HCT116 (cell line): ENCODE measurements at regions not wholly inside any gene's neighbourhood (a gene's known extent, or its start where the extent isn't known, plus 50 kb on each side); places are given as distances from the start of the nearest gene placed in this dataset.

Experiments used
- ATAC-seq: fragments of 200-7000 bp; cut with Tn5 transposase; 2 replicates; pipeline ENCODE4 v1.9.1; 2020; ENCODE audit warnings: mild to moderate bottlenecking, moderate library complexity
- BruUV-seq: library from RNA; stranded (reverse); fragments of 400-500 nt; replicated peaks from 2 replicates; lab custom pipeline; 2021; lab: Mats Ljungman, UMichigan
- CTCF ChIA-PET: fragments of 300-600 bp; sonication (Branson Sonifier 250); formaldehyde crosslinking; loops from one replicate; lab custom pipeline; 2021; ENCODE audit warnings: antibody characterized with exemption; lab: Charles Lee
- POLR2A ChIA-PET: fragments of 300-600, 350-600 bp; sonication (Branson Sonifier 250); formaldehyde crosslinking; loops from one replicate; lab custom pipeline; 2021; ENCODE audit warnings: antibody characterized with exemption; lab: Charles Lee
- RAD21 ChIA-PET, 2 experiments: fragments of 300-600 bp; sonication (Branson Sonifier 250); formaldehyde crosslinking; loops; one replicate each; lab custom pipeline; 2023; ENCODE audit warnings: low total read pairs in 2 of 2; ENCODE audit not compliant: uncharacterized antibody in 2 of 2, unreplicated experiment in 2 of 2, low non-redundant PET in 1 of 2; lab: Charles Lee
- DNase-seq: peaks from one replicate; pipeline ENCODE4 v3.0.0-alpha.2; 2010; ENCODE audit warnings: low read depth, low spot score
- H2AFZ ChIP-seq: fragments of 200-600 bp; shearing (Covaris generic), sonication (generic); 2 replicates; pipeline ENCODE4 v1.6.1; 2017; ENCODE audit warnings: low read depth, mixed run types, mixed read lengths, antibody characterized with exemption, low read length; ENCODE audit not compliant: poor library complexity, severe bottlenecking
- H3K27ac ChIP-seq: 2 replicates; pipeline ENCODE4 v1.5.1; 2012; ENCODE audit warnings: low read depth, low read length
- H3K27me3 ChIP-seq: fragments of 200-600 bp; sonication (generic); 2 replicates; pipeline ENCODE4 v1.6.1; 2016; ENCODE audit warnings: mixed run types, low read length, mixed read lengths; ENCODE audit not compliant: insufficient read depth
- H3K36me3 ChIP-seq, 2 experiments: fragments of 200-500 bp in 1 of 2; fragments of 200-600 bp in 1 of 2; sonication (Bioruptor generic) in 1 of 2; sonication (generic) in 1 of 2; 2 replicates each; pipeline versions ENCODE4 v1.5.1 to v1.6.1; 2014 to 2016; ENCODE audit warnings: low read length in 2 of 2, inconsistent platforms in 1 of 2, mixed read lengths in 1 of 2, mixed run types in 1 of 2; ENCODE audit not compliant: insufficient read depth in 2 of 2, control insufficient read depth in 1 of 2
- H3K4me1 ChIP-seq, 2 experiments: fragments of 200-600 bp in 1 of 2; sonication (generic) in 1 of 2; 2 replicates each; pipeline versions ENCODE4 v1.5.1 to v1.6.1; 2012 to 2017; ENCODE audit warnings: low read length in 2 of 2, inconsistent platforms in 1 of 2, mild to moderate bottlenecking in 1 of 2, mixed read lengths in 1 of 2, mixed run types in 1 of 2, moderate library complexity in 1 of 2; ENCODE audit not compliant: insufficient read depth in 2 of 2, control insufficient read depth in 1 of 2
- H3K4me2 ChIP-seq: fragments of 200-600 bp; sonication (generic); 2 replicates; pipeline ENCODE4 v1.6.1; 2017; ENCODE audit warnings: mixed run types, low read length, mixed read lengths
- H3K4me3 ChIP-seq, 2 experiments: fragments of 200-600 bp in 1 of 2; sonication (generic) in 1 of 2; replicated peaks in 1 of 2; 2 replicates each; pipeline ENCODE4 v1.5.1; 2011 to 2016; ENCODE audit warnings: low read length in 2 of 2, control low read depth in 1 of 2, low read depth in 1 of 2, mild to moderate bottlenecking in 1 of 2, mixed read lengths in 1 of 2, mixed run types in 1 of 2
- H3K79me2 ChIP-seq: fragments of 200-600 bp; sonication (generic); 2 replicates; pipeline ENCODE4 v1.6.1; 2017; ENCODE audit warnings: mild to moderate bottlenecking, mixed run types, low read length, moderate library complexity, mixed read lengths; ENCODE audit not compliant: insufficient read depth
- H3K9ac ChIP-seq: fragments of 200-600 bp; sonication (generic); 2 replicates; pipeline ENCODE4 v1.6.1; 2016; ENCODE audit warnings: low read length, mixed read lengths
- H3K9me2 ChIP-seq: fragments of 200-600 bp; sonication (generic), shearing (Covaris generic); 2 replicates; pipeline ENCODE4 v1.6.1; 2017; ENCODE audit warnings: mixed run types, mild to moderate bottlenecking, moderate library complexity; ENCODE audit not compliant: insufficient read depth
- H3K9me3 ChIP-seq, 2 experiments: fragments of 200-500 bp in 1 of 2; fragments of 200-600 bp in 1 of 2; sonication (Bioruptor generic) in 1 of 2; sonication (generic) in 1 of 2; 2 replicates each; pipeline ENCODE4 v1.6.1; 2014 to 2017; ENCODE audit warnings: low read length in 2 of 2, mixed read lengths in 2 of 2, inconsistent platforms in 1 of 2, low read depth in 1 of 2, mild to moderate bottlenecking in 1 of 2, mixed run types in 1 of 2, moderate library complexity in 1 of 2; ENCODE audit not compliant: control insufficient read depth in 1 of 2, insufficient read depth in 1 of 2
- H4K20me1 ChIP-seq: fragments of 200-600 bp; sonication (generic), shearing (Covaris generic); 2 replicates; pipeline ENCODE4 v1.6.1; 2017; ENCODE audit warnings: mixed run types, mild to moderate bottlenecking, moderate library complexity; ENCODE audit not compliant: insufficient read depth
- ATF3 ChIP-seq: IDR thresholded peaks from 2 replicates; pipeline ENCODE4 v1.6.1; 2012
- CEBPB ChIP-seq: IDR thresholded peaks from 2 replicates; pipeline ENCODE4 v1.6.1; 2012; ENCODE audit warnings: low read depth
- EGR1 ChIP-seq: IDR thresholded peaks from 2 replicates; pipeline ENCODE4 v1.6.1; 2012; ENCODE audit warnings: low read depth
- ELF1 ChIP-seq: IDR thresholded peaks from 2 replicates; pipeline ENCODE4 v1.6.1; 2012; ENCODE audit warnings: low read depth, borderline replicate concordance
- EZH2 ChIP-seq: fragments of 200-600 bp; sonication (generic); IDR thresholded peaks from 2 replicates; pipeline ENCODE4 v1.6.1; 2017; ENCODE audit warnings: antibody characterized with exemption, mixed run types
- EZH2phosphoT487 ChIP-seq: fragments of 200-600 bp; IDR thresholded peaks from 2 replicates; pipeline ENCODE4 v1.6.1; 2018; ENCODE audit warnings: antibody characterized with exemption, borderline replicate concordance
- FOSL1 ChIP-seq: IDR thresholded peaks from 2 replicates; pipeline ENCODE4 v1.6.1; 2012; ENCODE audit warnings: low read depth
- JUND ChIP-seq: IDR thresholded peaks from 2 replicates; pipeline ENCODE4 v1.6.1; 2012
- MAX ChIP-seq: IDR thresholded peaks from 2 replicates; pipeline ENCODE4 v1.6.1; 2012
- POLR2A ChIP-seq: IDR thresholded peaks from 2 replicates; pipeline ENCODE4 v1.7.0; 2011; ENCODE audit warnings: borderline replicate concordance; ENCODE audit not compliant: insufficient read depth, insufficient read length; ENCODE audit errors: extremely low read depth
- RAD21 ChIP-seq: IDR thresholded peaks from 2 replicates; pipeline ENCODE4 v1.6.1; 2012; ENCODE audit warnings: low read depth, mild to moderate bottlenecking
- SIN3A ChIP-seq: IDR thresholded peaks from 2 replicates; pipeline ENCODE4 v1.6.1; 2012; ENCODE audit warnings: low read depth
- TCF7L2 ChIP-seq: IDR thresholded peaks from 2 replicates; pipeline ENCODE4 v1.7.0; 2011; ENCODE audit warnings: borderline replicate concordance, inconsistent platforms; ENCODE audit not compliant: insufficient read depth, insufficient read length; ENCODE audit errors: extremely low read depth
- ZFX ChIP-seq: fragments of 450-650 bp; IDR thresholded peaks from 2 replicates; pipeline ENCODE4 v1.6.1; 2017
- intact Hi-C: fragments of 100-400 bp; cut with micrococcal nuclease; formaldehyde crosslinking; loops from 2 replicates; pipeline ENCODE4 v1.10.0; 2022
- TF ChIP-seq, protein P1 (sequence below): IDR thresholded peaks from 2 replicates; pipeline ENCODE4 v1.6.1; 2012; ENCODE audit warnings: low read depth
- TF ChIP-seq, protein P2 (sequence below): IDR thresholded peaks from 2 replicates; pipeline ENCODE4 v1.6.1; 2011; ENCODE audit warnings: mild to moderate bottlenecking, low read length, moderate library complexity; ENCODE audit not compliant: insufficient replicate concordance; ENCODE audit errors: extremely low read depth
- TF ChIP-seq, protein P3 (sequence below), 3 experiments: fragments of 200-600 bp in 1 of 3; sonication (generic) in 1 of 3; IDR thresholded peaks in 2 of 3; conservative IDR thresholded peaks in 1 of 3; 2 replicates each; pipeline ENCODE4 v1.5.1; 2012 to 2017; ENCODE audit warnings: low read depth in 2 of 3, low read length in 2 of 3, antibody characterized with exemption in 1 of 3, borderline replicate concordance in 1 of 3, control low read depth in 1 of 3, mild to moderate bottlenecking in 1 of 3, mixed read lengths in 1 of 3, mixed run types in 1 of 3, moderate library complexity in 1 of 3; ENCODE audit not compliant: insufficient read depth in 1 of 3

GRCh38 chr2:125535089-125535488, 1120.9 kb upstream of the GYPC start:
- ChIA-PET POLR2A (no interaction called here), RAD21 (no interaction called here), CTCF (no interaction called here)
- H3K4me3 ChIP-seq = no peak overlapping the region
- no peaks in the 10 kb centered on the region for H3K79me2 ChIP-seq
- H2AFZ ChIP-seq = no peak overlapping the region
- no peak for ATAC-seq
- no peaks in the 10 kb centered on the region for H3K27me3 ChIP-seq
- TF ChIP-seq ZFX (no peak), RAD21 (no peak), ATF3 (no peak), POLR2A (no peak), SIN3A (no peak), TCF7L2 (no peak), ELF1 (no peak), MAX (no peak), JUND (no peak), EZH2 (no peak), EGR1 (no peak), FOSL1 (no peak), CEBPB (no peak), EZH2phosphoT487 (no peak)
- TF ChIP-seq, protein P1, sequence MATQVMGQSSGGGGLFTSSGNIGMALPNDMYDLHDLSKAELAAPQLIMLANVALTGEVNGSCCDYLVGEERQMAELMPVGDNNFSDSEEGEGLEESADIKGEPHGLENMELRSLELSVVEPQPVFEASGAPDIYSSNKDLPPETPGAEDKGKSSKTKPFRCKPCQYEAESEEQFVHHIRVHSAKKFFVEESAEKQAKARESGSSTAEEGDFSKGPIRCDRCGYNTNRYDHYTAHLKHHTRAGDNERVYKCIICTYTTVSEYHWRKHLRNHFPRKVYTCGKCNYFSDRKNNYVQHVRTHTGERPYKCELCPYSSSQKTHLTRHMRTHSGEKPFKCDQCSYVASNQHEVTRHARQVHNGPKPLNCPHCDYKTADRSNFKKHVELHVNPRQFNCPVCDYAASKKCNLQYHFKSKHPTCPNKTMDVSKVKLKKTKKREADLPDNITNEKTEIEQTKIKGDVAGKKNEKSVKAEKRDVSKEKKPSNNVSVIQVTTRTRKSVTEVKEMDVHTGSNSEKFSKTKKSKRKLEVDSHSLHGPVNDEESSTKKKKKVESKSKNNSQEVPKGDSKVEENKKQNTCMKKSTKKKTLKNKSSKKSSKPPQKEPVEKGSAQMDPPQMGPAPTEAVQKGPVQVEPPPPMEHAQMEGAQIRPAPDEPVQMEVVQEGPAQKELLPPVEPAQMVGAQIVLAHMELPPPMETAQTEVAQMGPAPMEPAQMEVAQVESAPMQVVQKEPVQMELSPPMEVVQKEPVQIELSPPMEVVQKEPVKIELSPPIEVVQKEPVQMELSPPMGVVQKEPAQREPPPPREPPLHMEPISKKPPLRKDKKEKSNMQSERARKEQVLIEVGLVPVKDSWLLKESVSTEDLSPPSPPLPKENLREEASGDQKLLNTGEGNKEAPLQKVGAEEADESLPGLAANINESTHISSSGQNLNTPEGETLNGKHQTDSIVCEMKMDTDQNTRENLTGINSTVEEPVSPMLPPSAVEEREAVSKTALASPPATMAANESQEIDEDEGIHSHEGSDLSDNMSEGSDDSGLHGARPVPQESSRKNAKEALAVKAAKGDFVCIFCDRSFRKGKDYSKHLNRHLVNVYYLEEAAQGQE = no peak
- TF ChIP-seq, protein P2, sequence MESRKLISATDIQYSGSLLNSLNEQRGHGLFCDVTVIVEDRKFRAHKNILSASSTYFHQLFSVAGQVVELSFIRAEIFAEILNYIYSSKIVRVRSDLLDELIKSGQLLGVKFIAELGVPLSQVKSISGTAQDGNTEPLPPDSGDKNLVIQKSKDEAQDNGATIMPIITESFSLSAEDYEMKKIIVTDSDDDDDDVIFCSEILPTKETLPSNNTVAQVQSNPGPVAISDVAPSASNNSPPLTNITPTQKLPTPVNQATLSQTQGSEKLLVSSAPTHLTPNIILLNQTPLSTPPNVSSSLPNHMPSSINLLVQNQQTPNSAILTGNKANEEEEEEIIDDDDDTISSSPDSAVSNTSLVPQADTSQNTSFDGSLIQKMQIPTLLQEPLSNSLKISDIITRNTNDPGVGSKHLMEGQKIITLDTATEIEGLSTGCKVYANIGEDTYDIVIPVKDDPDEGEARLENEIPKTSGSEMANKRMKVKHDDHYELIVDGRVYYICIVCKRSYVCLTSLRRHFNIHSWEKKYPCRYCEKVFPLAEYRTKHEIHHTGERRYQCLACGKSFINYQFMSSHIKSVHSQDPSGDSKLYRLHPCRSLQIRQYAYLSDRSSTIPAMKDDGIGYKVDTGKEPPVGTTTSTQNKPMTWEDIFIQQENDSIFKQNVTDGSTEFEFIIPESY = no peak
- TF ChIP-seq, protein P3, sequence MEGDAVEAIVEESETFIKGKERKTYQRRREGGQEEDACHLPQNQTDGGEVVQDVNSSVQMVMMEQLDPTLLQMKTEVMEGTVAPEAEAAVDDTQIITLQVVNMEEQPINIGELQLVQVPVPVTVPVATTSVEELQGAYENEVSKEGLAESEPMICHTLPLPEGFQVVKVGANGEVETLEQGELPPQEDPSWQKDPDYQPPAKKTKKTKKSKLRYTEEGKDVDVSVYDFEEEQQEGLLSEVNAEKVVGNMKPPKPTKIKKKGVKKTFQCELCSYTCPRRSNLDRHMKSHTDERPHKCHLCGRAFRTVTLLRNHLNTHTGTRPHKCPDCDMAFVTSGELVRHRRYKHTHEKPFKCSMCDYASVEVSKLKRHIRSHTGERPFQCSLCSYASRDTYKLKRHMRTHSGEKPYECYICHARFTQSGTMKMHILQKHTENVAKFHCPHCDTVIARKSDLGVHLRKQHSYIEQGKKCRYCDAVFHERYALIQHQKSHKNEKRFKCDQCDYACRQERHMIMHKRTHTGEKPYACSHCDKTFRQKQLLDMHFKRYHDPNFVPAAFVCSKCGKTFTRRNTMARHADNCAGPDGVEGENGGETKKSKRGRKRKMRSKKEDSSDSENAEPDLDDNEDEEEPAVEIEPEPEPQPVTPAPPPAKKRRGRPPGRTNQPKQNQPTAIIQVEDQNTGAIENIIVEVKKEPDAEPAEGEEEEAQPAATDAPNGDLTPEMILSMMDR (IDR thresholded peaks at IDR 0.05 in 2 of 3, conservative IDR thresholded peaks at IDR 0.05 in 1 of 3; ENCODE audit: borderline replicate concordance in 1 of 3, insufficient read depth in 1 of 3, low read depth in 2 of 3, low read length in 2 of 3) = no peak
- intact Hi-C loops = no loop called here
- H3K9ac ChIP-seq = no peak overlapping the region
- no peak overlapping the region for H3K27ac ChIP-seq
- no peak overlapping the region for H3K4me2 ChIP-seq
- peaks cover 7 to 18% of the 10 kb centered on the region in 2 experiments; a peak in 2 of 4 replicates for H3K9me3 ChIP-seq
- no peaks in the 10 kb centered on the region for H3K4me1 ChIP-seq
- no peak for DNase-seq
- H4K20me1 ChIP-seq = no peaks in the 10 kb centered on the region
- BruUV-seq = no TSS peak
- no peaks in the 10 kb centered on the region for H3K9me2 ChIP-seq
- no peaks in the 10 kb centered on the region for H3K36me3 ChIP-seq
